Ovary (tissue), 3 donors: ENCODE measurements at regions not wholly inside any gene's neighbourhood (a gene's known extent, or its start where the extent isn't known, plus 50 kb on each side); places are given as distances from the start of the nearest gene placed in this dataset.

Experiments
- CTCF ChIP-seq, 3 donors: fragments of 450-650 bp in 2 of 3; fragments of 200-600 bp in 1 of 3; IDR thresholded peaks; one replicate each; pipeline versions ENCODE4 v1.5.1 to v1.8.0; 2016 to 2022; ENCODE audit warnings: antibody characterized with exemption in 3 of 3, mild to moderate bottlenecking in 1 of 3
- POLR2A ChIP-seq: fragments of 450-650 bp; IDR thresholded peaks from one replicate; pipeline ENCODE4 v1.6.1; 2017; ENCODE audit warnings: antibody characterized with exemption, mild to moderate bottlenecking, moderate library complexity
- donor health status: DM: no; HTN: no; CAD: no.

GRCh38 chr3:10575601-10576160, 70.3 kb upstream of the ATP2B2 start:
- TF ChIP-seq CTCF (IDR thresholded peaks at IDR 0.05) (no peak), POLR2A (no peak)
